HepG2 (cell line): ENCODE measurements at regions not wholly inside any gene's neighbourhood (a gene's known extent, or its start where the extent isn't known, plus 50 kb on each side); places are given as distances from the start of the nearest gene placed in this dataset.

Experiments used
- AGO1 ChIP-seq: fragments of 200-400 bp; formaldehyde crosslinking; IDR thresholded peaks from 2 replicates; pipeline ENCODE4 v1.6.1; 2017; ENCODE audit warnings: mild to moderate bottlenecking, low read depth, low read length, moderate library complexity; ENCODE audit not compliant: poor library complexity, severe bottlenecking
- ATAD3A ChIP-seq: sonication (generic); formaldehyde crosslinking; IDR thresholded peaks from 2 replicates; pipeline ENCODE4 v1.4.0; 2020; ENCODE audit warnings: missing genetic modification reagents
- KAT7 ChIP-seq: IDR thresholded peaks from 2 replicates; pipeline ENCODE4 v1.6.1; 2018; ENCODE audit warnings: borderline replicate concordance, missing compliant biosample characterization
- KLF12 ChIP-seq: sonication (generic); formaldehyde crosslinking; IDR thresholded peaks from 2 replicates; pipeline ENCODE4 v1.4.0; 2020; ENCODE audit warnings: missing genetic modification reagents, borderline replicate concordance
- PHF21A ChIP-seq: sonication (generic); formaldehyde crosslinking; IDR thresholded peaks from 2 replicates; pipeline ENCODE4 v1.5.0; 2020; ENCODE audit warnings: mild to moderate bottlenecking, missing genetic modification reagents
- YY1 ChIP-seq: IDR thresholded peaks from 2 replicates; pipeline ENCODE4 v1.6.1; 2011; ENCODE audit warnings: low read length, low read depth, moderate library complexity, mild to moderate bottlenecking; ENCODE audit not compliant: insufficient read depth, insufficient replicate concordance
- ZNF605 ChIP-seq: sonication (generic); formaldehyde crosslinking; IDR thresholded peaks from 2 replicates; pipeline ENCODE4 v1.8.0; 2022; ENCODE audit warnings: mild to moderate bottlenecking, missing genetic modification reagents
- TF ChIP-seq, protein P1 (sequence below): sonication (generic); formaldehyde crosslinking; IDR thresholded peaks from 2 replicates; pipeline ENCODE4 v1.8.0; 2022; ENCODE audit warnings: missing genetic modification reagents, mild to moderate bottlenecking, inconsistent platforms, borderline replicate concordance

DNA sequence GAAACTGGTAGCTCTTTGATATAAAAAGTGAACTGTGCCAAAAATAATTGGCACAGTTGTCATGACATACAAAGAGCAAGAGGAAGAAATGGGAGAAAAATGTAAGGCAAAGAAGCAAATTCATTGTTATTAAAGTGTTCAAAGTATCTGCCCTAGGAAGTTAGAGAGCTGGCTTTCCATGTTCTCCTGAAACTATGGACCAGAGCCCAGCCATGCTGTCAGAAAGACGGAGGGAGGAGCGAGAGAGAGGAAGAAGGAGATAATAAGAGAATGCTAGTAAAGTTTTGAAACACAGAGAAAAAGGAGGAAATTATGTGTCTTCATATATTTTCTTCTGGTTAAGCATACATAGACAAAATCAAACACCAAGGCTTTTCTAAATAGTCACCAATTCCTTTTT lies 78.1 kb upstream of the PELI2 start:
- TF ChIP-seq AGO1 (no peak), KAT7 (CRISPR knock-in tag) (no peak), KLF12 (no peak), ATAD3A (CRISPR knock-in tag) (no peak), PHF21A (CRISPR knock-in tag) (no peak), YY1 (no peak), ZNF605 (no peak)
- TF ChIP-seq, protein P1, sequence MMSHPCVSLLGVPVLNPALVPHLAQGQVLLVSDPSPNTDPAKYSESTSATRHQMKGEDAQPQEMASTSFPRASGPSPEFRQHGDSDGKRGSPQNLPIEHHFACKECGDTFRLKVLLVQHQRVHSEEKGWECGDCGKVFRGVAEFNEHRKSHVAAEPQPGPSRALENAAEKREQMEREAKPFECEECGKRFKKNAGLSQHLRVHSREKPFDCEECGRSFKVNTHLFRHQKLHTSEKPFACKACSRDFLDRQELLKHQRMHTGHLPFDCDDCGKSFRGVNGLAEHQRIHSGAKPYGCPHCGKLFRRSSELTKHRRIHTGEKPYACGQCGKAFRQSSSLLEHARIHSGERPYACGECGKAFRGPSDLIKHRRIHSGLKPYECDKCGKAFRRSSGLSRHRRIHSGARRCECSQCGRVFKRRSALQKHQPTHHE (CRISPR knock-in tag) = no peak
